ENCODE measurements at regions not wholly inside any gene's neighbourhood (a gene's known extent, or its start where the extent isn't known, plus 50 kb on each side); places are given as distances from the start of the nearest gene placed in this dataset.

- no TSS peak for BruUV-seq (replicated peaks)
These were observed 706.7 kb downstream of the TBC1D32 start for GRCh38 chr6:120627612-120628011.

GRCh38 chr6:120622127-120622631 lies 712.1 kb downstream of the TBC1D32 start:
- CTCF ChIA-PET: no interaction called here
- POLR2A ChIA-PET (ENCODE audit: low non-redundant PET): no interaction called here
- BruUV-seq (replicated peaks): no TSS peak
- Histone ChIP-seq H3K36me3 (ENCODE audit: insufficient read depth, low read length, poor library complexity, severe bottlenecking) (no peaks in the 10 kb centered on the region), H3K4me3 (ENCODE audit: low read depth, low read length, poor library complexity, severe bottlenecking) (no peak overlapping the region), H3K9me3 (ENCODE audit: low read depth, low read length, poor library complexity, severe bottlenecking) (no peaks in the 10 kb centered on the region), H3K27me3 (replicated peaks; ENCODE audit: insufficient read depth, low read depth, low read length, poor library complexity) (no peaks in the 10 kb centered on the region), H3K4me1 (ENCODE audit: insufficient read depth, low read length, poor library complexity, severe bottlenecking) (no peaks in the 10 kb centered on the region), H3K27ac (ENCODE audit: low read depth, low read length, poor library complexity, severe bottlenecking) (no peak overlapping the region)
- no peak for DNase-seq (ENCODE audit: low spot score)
- TF ChIP-seq CTCF (conservative IDR thresholded peaks at IDR 0.05; ENCODE audit: low read depth, low read length) (no peak), EZH2 (IDR thresholded peaks at IDR 0.05; ENCODE audit: borderline replicate concordance, low read depth, low read length, poor library complexity, severe bottlenecking) (no peak)
- intact Hi-C loops (cut with micrococcal nuclease; ENCODE audit: unreplicated experiment): no loop called here

More at GRCh38 chr6:120627612-120628011, 706.7 kb downstream of the TBC1D32 start:
- H3K27ac ChIP-seq (ENCODE audit: low read depth, low read length, poor library complexity, severe bottlenecking): no peak overlapping the region
- CTCF ChIA-PET: no interaction called here
- intact Hi-C loops (cut with micrococcal nuclease; ENCODE audit: unreplicated experiment): no loop called here
- H3K4me1 ChIP-seq (ENCODE audit: insufficient read depth, low read length, poor library complexity, severe bottlenecking): no peaks in the 10 kb centered on the region
- no peaks in the 10 kb centered on the region for H3K36me3 ChIP-seq (ENCODE audit: insufficient read depth, low read length, poor library complexity, severe bottlenecking)
- no peak overlapping the region for H3K4me3 ChIP-seq (ENCODE audit: low read depth, low read length, poor library complexity, severe bottlenecking)
- H3K9me3 ChIP-seq (ENCODE audit: low read depth, low read length, poor library complexity, severe bottlenecking): peaks cover 2% of the 10 kb centered on the region
- TF ChIP-seq EZH2 (IDR thresholded peaks at IDR 0.05; ENCODE audit: borderline replicate concordance, low read depth, low read length, poor library complexity, severe bottlenecking) (no peak), CTCF (conservative IDR thresholded peaks at IDR 0.05; ENCODE audit: low read depth, low read length) (no peak)
- H3K27me3 ChIP-seq (replicated peaks; ENCODE audit: insufficient read depth, low read depth, low read length, poor library complexity): no peaks in the 10 kb centered on the region
- POLR2A ChIA-PET (ENCODE audit: low non-redundant PET): no interaction called here
- DNase-seq (ENCODE audit: low spot score): no peak

- no TSS peak for BruUV-seq (replicated peaks)
- H3K27ac ChIP-seq (ENCODE audit: low read depth, low read length, poor library complexity, severe bottlenecking): no peak overlapping the region
These were observed 713.4 kb downstream of the TBC1D32 start for GRCh38 chr6:120620900-120621299.

More at GRCh38 chr6:120620900-120621299, 713.4 kb downstream of the TBC1D32 start:
- ChIA-PET CTCF (no interaction called here), POLR2A (ENCODE audit: low non-redundant PET) (no interaction called here)
- Histone ChIP-seq H3K9me3 (ENCODE audit: low read depth, low read length, poor library complexity, severe bottlenecking) (no peaks in the 10 kb centered on the region), H3K4me1 (ENCODE audit: insufficient read depth, low read length, poor library complexity, severe bottlenecking) (no peaks in the 10 kb centered on the region), H3K36me3 (ENCODE audit: insufficient read depth, low read length, poor library complexity, severe bottlenecking) (no peaks in the 10 kb centered on the region), H3K27me3 (replicated peaks; ENCODE audit: insufficient read depth, low read depth, low read length, poor library complexity) (no peaks in the 10 kb centered on the region), H3K4me3 (ENCODE audit: low read depth, low read length, poor library complexity, severe bottlenecking) (no peak overlapping the region)
- intact Hi-C loops (cut with micrococcal nuclease; ENCODE audit: unreplicated experiment): no loop called here
- no peak for DNase-seq (ENCODE audit: low spot score)
- TF ChIP-seq EZH2 (IDR thresholded peaks at IDR 0.05; ENCODE audit: borderline replicate concordance, low read depth, low read length, poor library complexity, severe bottlenecking) (no peak), CTCF (conservative IDR thresholded peaks at IDR 0.05; ENCODE audit: low read depth, low read length) (no peak)
